ENCODE measurements at regions not wholly inside any gene's neighbourhood (a gene's known extent, or its start where the extent isn't known, plus 50 kb on each side); places are given as distances from the start of the nearest gene placed in this dataset.

DNA sequence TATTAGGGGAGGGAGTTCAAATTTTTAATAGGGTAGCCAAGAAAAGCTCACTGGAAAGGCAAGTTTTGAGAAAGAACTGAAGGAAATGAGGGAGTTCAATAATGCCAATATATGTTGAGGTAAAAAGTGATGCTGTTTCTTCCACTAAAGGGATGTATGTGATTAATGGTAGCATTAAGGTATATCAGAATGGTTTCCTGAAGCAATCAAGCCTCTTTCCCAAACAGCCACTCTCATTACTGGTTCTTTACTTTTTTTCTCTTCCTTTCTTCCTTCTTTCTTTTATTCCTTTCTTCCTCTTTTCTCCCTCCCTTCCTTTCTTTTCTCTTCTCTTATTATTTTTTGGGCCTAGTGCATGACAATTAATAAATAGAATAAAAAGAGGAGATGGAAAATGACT, 433.5 kb downstream of the SATB2 start:
- TF ChIP-seq, protein P1, sequence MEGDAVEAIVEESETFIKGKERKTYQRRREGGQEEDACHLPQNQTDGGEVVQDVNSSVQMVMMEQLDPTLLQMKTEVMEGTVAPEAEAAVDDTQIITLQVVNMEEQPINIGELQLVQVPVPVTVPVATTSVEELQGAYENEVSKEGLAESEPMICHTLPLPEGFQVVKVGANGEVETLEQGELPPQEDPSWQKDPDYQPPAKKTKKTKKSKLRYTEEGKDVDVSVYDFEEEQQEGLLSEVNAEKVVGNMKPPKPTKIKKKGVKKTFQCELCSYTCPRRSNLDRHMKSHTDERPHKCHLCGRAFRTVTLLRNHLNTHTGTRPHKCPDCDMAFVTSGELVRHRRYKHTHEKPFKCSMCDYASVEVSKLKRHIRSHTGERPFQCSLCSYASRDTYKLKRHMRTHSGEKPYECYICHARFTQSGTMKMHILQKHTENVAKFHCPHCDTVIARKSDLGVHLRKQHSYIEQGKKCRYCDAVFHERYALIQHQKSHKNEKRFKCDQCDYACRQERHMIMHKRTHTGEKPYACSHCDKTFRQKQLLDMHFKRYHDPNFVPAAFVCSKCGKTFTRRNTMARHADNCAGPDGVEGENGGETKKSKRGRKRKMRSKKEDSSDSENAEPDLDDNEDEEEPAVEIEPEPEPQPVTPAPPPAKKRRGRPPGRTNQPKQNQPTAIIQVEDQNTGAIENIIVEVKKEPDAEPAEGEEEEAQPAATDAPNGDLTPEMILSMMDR (IDR thresholded peaks at IDR 0.05): no peak
- TF ChIP-seq POLR2AphosphoS5 (IDR thresholded peaks at IDR 0.05): no peak

All from sigmoid colon (tissue), 4 donors.